Parathyroid adenoma (tissue), 2 donors: ENCODE measurements at regions not wholly inside any gene's neighbourhood (a gene's known extent, or its start where the extent isn't known, plus 50 kb on each side); places are given as distances from the start of the nearest gene placed in this dataset.

ENCODE experiments used
- H2AFZ ChIP-seq: fragments of 300-600 bp; sonication (generic); one replicate; pipeline ENCODE4 v1.7.0; 2017; ENCODE audit warnings: antibody characterized with exemption, mild to moderate bottlenecking
- H3K27ac ChIP-seq: fragments of 300-600 bp; sonication (generic); one replicate; pipeline ENCODE4 v1.7.0; 2017
- H3K27me3 ChIP-seq: fragments of 300-600 bp; sonication (generic); one replicate; pipeline ENCODE4 v1.7.0; 2017; ENCODE audit warnings: low read length; ENCODE audit not compliant: control insufficient read depth, insufficient read depth
- H3K36me3 ChIP-seq: fragments of 300-600 bp; sonication (generic); one replicate; pipeline ENCODE4 v1.7.0; 2017; ENCODE audit warnings: low read length; ENCODE audit not compliant: control insufficient read depth, insufficient read depth
- H3K4me1 ChIP-seq: fragments of 300-600 bp; sonication (generic); one replicate; pipeline ENCODE4 v1.7.0; 2017; ENCODE audit warnings: control low read depth
- H3K4me2 ChIP-seq: fragments of 300-600 bp; sonication (generic); one replicate; pipeline ENCODE4 v1.7.0; 2017; ENCODE audit warnings: low read length
- H3K4me3 ChIP-seq: fragments of 300-600 bp; sonication (generic); one replicate; pipeline ENCODE4 v1.7.0; 2017; ENCODE audit warnings: low read depth, low read length
- H3K79me2 ChIP-seq: fragments of 300-600 bp; sonication (generic); one replicate; pipeline ENCODE4 v1.7.0; 2017; ENCODE audit warnings: control low read depth
- H3K9ac ChIP-seq: fragments of 300-600 bp; sonication (generic); one replicate; pipeline ENCODE4 v1.7.0; 2017; ENCODE audit warnings: mild to moderate bottlenecking
- H3K9me3 ChIP-seq: fragments of 300-600 bp; sonication (generic); one replicate; pipeline ENCODE4 v1.7.0; 2017; ENCODE audit warnings: low read length; ENCODE audit not compliant: control insufficient read depth
- CTCF ChIP-seq: fragments of 300-600 bp; sonication (generic); IDR thresholded peaks from one replicate; pipeline ENCODE4 v1.7.0; 2017; ENCODE audit warnings: antibody characterized with exemption, mild to moderate bottlenecking
- donor health status: primary hyperparathyroidism.

DNA sequence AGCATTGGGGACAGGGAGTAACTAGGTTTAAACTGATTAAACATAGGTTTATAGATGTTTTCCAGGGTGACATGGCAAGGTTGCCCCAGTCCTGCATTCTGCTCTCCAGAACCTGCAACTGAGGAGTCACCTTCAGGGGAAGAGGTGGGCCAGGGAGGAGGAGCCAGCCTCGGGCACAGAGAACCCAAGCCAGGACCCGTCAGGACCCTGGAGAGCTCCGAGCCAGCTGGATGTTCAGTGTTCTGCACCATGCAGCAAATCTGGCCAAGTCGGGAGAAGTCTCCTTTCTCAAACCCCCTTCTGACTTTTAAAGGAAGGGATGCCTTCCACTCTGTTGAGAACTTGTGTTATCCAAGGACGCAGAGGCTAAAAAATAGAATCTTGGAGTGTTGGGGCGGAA is 62.1 kb upstream of the SLC6A11 start:
- no peak overlapping the region for H3K4me2 ChIP-seq
- H3K4me3 ChIP-seq: no peak overlapping the region
- no peaks in the 10 kb centered on the region for H3K36me3 ChIP-seq
- TF ChIP-seq CTCF: no peak
- H2AFZ ChIP-seq: no peak overlapping the region
- no peaks in the 10 kb centered on the region for H3K27me3 ChIP-seq
- no peaks in the 10 kb centered on the region for H3K4me1 ChIP-seq
- no peaks in the 10 kb centered on the region for H3K9me3 ChIP-seq
- H3K79me2 ChIP-seq: no peaks in the 10 kb centered on the region
- no peak overlapping the region for H3K9ac ChIP-seq
- no peak overlapping the region for H3K27ac ChIP-seq

GRCh38 chr3:10756546-10756945 is 59.5 kb upstream of the SLC6A11 start:
- H3K27ac ChIP-seq: no peak overlapping the region
- H3K79me2 ChIP-seq: no peaks in the 10 kb centered on the region
- H2AFZ ChIP-seq: no peak overlapping the region
- H3K9me3 ChIP-seq: no peaks in the 10 kb centered on the region
- H3K27me3 ChIP-seq: no peaks in the 10 kb centered on the region
- no peak overlapping the region for H3K9ac ChIP-seq
- H3K4me1 ChIP-seq: no peaks in the 10 kb centered on the region
- no peak overlapping the region for H3K4me2 ChIP-seq
- TF ChIP-seq CTCF: no peak
- no peaks in the 10 kb centered on the region for H3K36me3 ChIP-seq
- no peak overlapping the region for H3K4me3 ChIP-seq

DNA sequence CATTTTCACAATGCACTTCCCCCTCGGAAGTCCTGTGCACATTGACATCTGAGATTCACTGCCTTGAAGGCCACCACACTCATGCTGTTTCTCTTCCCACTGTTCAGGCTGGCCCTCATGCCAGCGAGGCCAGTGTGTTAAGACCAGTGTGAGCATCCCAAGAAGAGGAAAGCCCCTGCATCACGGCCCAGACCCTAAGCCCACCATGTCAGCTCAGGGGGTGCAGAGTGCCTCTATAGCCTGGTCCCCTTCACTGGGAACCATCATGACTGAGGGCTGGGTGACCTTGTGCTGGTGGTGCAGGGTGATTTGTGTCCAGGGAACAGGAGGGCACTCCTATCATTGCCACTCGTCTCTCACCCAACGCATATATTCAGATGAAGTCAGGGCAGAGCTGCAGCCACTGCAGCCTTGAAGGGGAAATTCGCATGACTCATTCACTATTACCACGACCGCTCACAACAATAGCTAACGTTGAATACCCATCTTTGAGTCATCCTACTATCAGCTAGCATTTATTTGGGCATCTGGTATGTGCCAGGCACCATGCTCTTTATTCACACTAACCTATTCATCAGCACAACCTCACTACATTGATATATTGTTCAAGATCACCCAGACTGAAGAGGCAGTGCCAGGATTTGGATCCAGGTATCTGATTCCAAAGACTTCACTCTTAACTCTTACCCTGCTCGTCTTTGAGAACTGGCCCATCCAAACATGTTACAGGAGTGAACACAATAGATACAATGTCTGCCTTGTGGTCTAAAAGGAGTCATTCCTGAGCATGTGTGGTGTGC is 58.8 kb upstream of the SLC6A11 start:
- no peaks in the 10 kb centered on the region for H3K36me3 ChIP-seq
- no peaks in the 10 kb centered on the region for H3K4me1 ChIP-seq
- H3K27me3 ChIP-seq: no peaks in the 10 kb centered on the region
- TF ChIP-seq CTCF: no peak
- no peak overlapping the region for H3K27ac ChIP-seq
- no peak overlapping the region for H2AFZ ChIP-seq
- H3K4me2 ChIP-seq: no peak overlapping the region
- H3K79me2 ChIP-seq: no peaks in the 10 kb centered on the region
- no peak overlapping the region for H3K4me3 ChIP-seq
- H3K9ac ChIP-seq: no peak overlapping the region
- H3K9me3 ChIP-seq: no peaks in the 10 kb centered on the region

DNA sequence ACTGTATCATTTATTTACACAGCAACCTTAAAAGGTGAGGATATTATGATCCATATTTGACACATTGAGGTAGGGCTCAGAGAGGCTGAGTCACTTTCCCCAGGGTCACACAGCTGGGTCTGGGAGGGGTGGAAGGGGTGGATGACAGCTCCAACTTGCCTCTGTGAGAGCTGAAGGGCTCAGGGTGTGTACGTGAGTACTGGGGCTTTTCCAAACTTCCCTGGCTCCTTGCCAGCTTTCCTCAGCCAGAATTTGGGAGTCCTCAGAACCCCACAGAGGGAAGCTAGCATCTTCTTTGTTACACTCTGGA is 58.3 kb upstream of the SLC6A11 start:
- H3K36me3 ChIP-seq: no peaks in the 10 kb centered on the region
- H3K4me3 ChIP-seq: no peak overlapping the region
- no peaks in the 10 kb centered on the region for H3K4me1 ChIP-seq
- H3K79me2 ChIP-seq: no peaks in the 10 kb centered on the region
- no peak overlapping the region for H3K27ac ChIP-seq
- no peak overlapping the region for H3K4me2 ChIP-seq
- H3K9me3 ChIP-seq: no peaks in the 10 kb centered on the region
- no peak for TF ChIP-seq CTCF
- no peak overlapping the region for H2AFZ ChIP-seq
- H3K27me3 ChIP-seq: no peaks in the 10 kb centered on the region
- no peak overlapping the region for H3K9ac ChIP-seq
